Left lung (tissue), 4 donors: ENCODE measurements at regions not wholly inside any gene's neighbourhood (a gene's known extent, or its start where the extent isn't known, plus 50 kb on each side); places are given as distances from the start of the nearest gene placed in this dataset.
A peak's percentile ranks its signal among the peaks of the same experiment; 100 is the strongest.

Source experiments
- ATAC-seq: fragments of 200-7000 bp; cut with Tn5 transposase; one replicate; pipeline ENCODE4 v1.9.1; 2020; ENCODE audit warnings: moderate library complexity
- DNase-seq, 4 donors: peaks; one replicate each; pipeline ENCODE4 v3.0.0-alpha.2; 2013 to 2020
- H3K27ac ChIP-seq, 2 donors: fragments of 200-600 bp; sonication (generic) in 1 of 2; one replicate each; pipeline versions ENCODE4 v1.5.0 to v1.8.0; 2020 to 2021
- H3K27me3 ChIP-seq, 2 donors: fragments of 200-600 bp; sonication (generic) in 1 of 2; one replicate each; pipeline versions ENCODE4 v1.5.0 to v1.8.0; 2020 to 2021
- H3K36me3 ChIP-seq, 2 donors: fragments of 200-600 bp; sonication (generic) in 1 of 2; one replicate each; pipeline versions ENCODE4 v1.5.0 to v1.8.0; 2020 to 2021
- H3K4me1 ChIP-seq, 2 donors: fragments of 200-600 bp; one replicate each; pipeline ENCODE4 v1.8.0; 2021
- H3K4me3 ChIP-seq, 2 donors: fragments of 200-600 bp; sonication (generic) in 1 of 2; one replicate each; pipeline versions ENCODE4 v1.5.0 to v1.8.0; 2020 to 2021; ENCODE audit warnings: mild to moderate bottlenecking in 1 of 2
- H3K9me3 ChIP-seq, 2 donors: fragments of 200-600 bp; sonication (generic) in 1 of 2; one replicate each; pipeline versions ENCODE4 v1.5.0 to v1.8.0; 2020 to 2021
- CTCF ChIP-seq, 2 donors: fragments of 200-600 bp; sonication (generic) in 1 of 2; IDR thresholded peaks; one replicate each; pipeline versions ENCODE4 v1.5.0 to v1.8.0; 2021; ENCODE audit warnings: antibody characterized with exemption in 2 of 2
- intact Hi-C, 2 donors: fragments of 100-400 bp; cut with DNase I; formaldehyde crosslinking; loops; one replicate each; pipeline versions ENCODE4 v1.11.2 to v1.14.2; 2022
- donor health status: DM: no; HTN: yes; CAD: no.
- donor health status: DM: no; HTN: no; CAD: no.

- intact Hi-C loops = no loop called here
- no peak for TF ChIP-seq CTCF (IDR thresholded peaks at IDR 0.05)
- ATAC-seq = peak; percentile 62
- H3K4me3 ChIP-seq = no peak overlapping the region
- no peaks in the 10 kb centered on the region for H3K4me1 ChIP-seq
- H3K27ac ChIP-seq = no peak overlapping the region
- H3K36me3 ChIP-seq = no peaks in the 10 kb centered on the region
- no peaks in the 10 kb centered on the region for H3K27me3 ChIP-seq
- no peak for DNase-seq
- peaks cover 0 to 4% of the 10 kb centered on the region in 2 donors for H3K9me3 ChIP-seq
Measured at GRCh38 chr3:167095976-167096375, 284.1 kb downstream of the ZBBX start.

DNA sequence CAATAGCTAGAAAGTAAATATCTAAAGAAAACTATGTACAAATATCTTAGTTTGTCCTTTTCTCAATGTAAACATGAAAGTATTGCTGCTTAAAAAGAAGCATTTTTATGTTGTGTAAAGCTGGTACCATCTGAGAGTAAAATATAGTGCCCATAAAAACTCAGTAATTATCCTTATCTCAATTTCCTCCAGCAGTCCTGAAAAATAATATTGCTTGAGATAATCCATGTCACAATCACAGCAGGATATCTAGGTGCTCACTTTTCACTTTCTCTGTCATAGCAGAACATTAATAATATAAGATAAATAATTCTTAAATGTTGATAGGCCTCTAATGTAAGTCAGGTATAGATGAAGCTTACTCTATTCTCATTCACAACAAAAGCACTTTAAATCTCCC, 285.5 kb downstream of the ZBBX start:
- ATAC-seq (no peak), DNase-seq (no peak)
- Histone ChIP-seq H3K36me3 (no peaks in the 10 kb centered on the region), H3K27ac (no peak overlapping the region), H3K4me1 (no peaks in the 10 kb centered on the region), H3K27me3 (no peaks in the 10 kb centered on the region), H3K4me3 (no peak overlapping the region), H3K9me3 (peaks cover 0 to 4% of the 10 kb centered on the region in 2 donors)
- TF ChIP-seq CTCF (IDR thresholded peaks at IDR 0.05) = no peak
- intact Hi-C loops = no loop called here

DNA sequence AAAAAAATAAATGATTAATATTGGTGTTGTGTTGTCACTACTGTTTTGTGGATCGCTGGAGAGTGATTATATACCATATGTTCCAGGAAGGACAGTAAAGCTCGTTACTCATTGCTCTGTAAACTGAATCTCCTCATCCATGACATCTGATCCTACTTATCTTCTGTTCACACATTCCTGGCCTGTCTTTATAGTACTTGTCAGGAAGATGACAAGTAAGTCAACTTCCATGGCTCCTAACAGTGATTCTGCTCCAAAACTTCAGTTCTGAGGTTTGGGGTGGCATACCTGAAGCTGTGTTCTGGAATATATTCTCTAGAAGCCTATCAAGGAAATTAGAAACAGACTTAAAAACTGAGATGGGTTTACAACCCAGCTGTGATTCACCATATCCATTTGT, 288.9 kb downstream of the ZBBX start:
- intact Hi-C loops = no loop called here
- ATAC-seq = no peak

GRCh38 chr3:167084545-167084944, 295.6 kb downstream of the ZBBX start:
- intact Hi-C loops = no loop called here
- H3K9me3 ChIP-seq = no peaks in the 10 kb centered on the region
- DNase-seq (no peak), ATAC-seq (no peak)
- H3K36me3 ChIP-seq = no peaks in the 10 kb centered on the region
- no peak overlapping the region for H3K27ac ChIP-seq
- no peak for TF ChIP-seq CTCF (IDR thresholded peaks at IDR 0.05)
- H3K27me3 ChIP-seq = no peaks in the 10 kb centered on the region
- no peaks in the 10 kb centered on the region for H3K4me1 ChIP-seq
- no peak overlapping the region for H3K4me3 ChIP-seq

More for the DNA sequence above, 288.9 kb downstream of the ZBBX start:
- no peak for DNase-seq
- H3K4me1 ChIP-seq = no peaks in the 10 kb centered on the region
- H3K4me3 ChIP-seq = no peak overlapping the region
- H3K36me3 ChIP-seq = no peaks in the 10 kb centered on the region
- no peak overlapping the region for H3K27ac ChIP-seq
- H3K9me3 ChIP-seq = peaks cover 0 to 4% of the 10 kb centered on the region in 2 donors
- no peak for TF ChIP-seq CTCF (IDR thresholded peaks at IDR 0.05)
- H3K27me3 ChIP-seq = no peaks in the 10 kb centered on the region

DNA sequence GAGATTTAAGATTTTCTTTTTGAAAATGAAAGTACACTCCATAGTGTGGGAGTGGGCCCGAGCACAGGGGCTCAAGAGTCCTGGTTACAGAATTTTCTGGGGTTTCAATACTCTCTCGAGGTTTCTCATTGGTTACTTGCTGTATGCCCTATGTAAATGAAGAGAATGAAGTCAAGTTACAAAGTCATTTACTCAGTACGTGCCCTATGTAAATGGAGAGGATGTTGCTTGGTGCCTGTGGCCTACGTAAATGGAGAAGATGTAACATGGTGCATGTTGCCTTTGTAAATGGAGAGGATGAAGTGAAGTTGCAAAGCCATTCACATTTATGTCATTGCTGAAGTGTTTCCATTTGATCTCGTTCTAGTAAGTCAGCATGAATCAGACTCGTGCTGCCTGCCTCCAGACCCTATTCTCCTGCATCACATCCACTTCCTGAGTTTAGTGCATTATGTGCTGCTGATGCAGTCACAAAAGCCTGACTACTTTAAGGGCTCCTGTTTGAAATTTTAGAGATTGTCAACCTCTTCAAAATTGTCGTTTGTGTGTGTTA, 302.0 kb downstream of the ZBBX start:
- no peak for ATAC-seq
- H3K4me3 ChIP-seq = no peak overlapping the region
- intact Hi-C loops = no loop called here
- H3K27me3 ChIP-seq = no peaks in the 10 kb centered on the region
- no peaks in the 10 kb centered on the region for H3K4me1 ChIP-seq
- no peak for TF ChIP-seq CTCF (IDR thresholded peaks at IDR 0.05)
- no peaks in the 10 kb centered on the region for H3K9me3 ChIP-seq
- DNase-seq = no peak
- no peaks in the 10 kb centered on the region for H3K36me3 ChIP-seq
- H3K27ac ChIP-seq = no peak overlapping the region
